Skeletal muscle cell (primary cell): ENCODE measurements at regions not wholly inside any gene's neighbourhood (a gene's known extent, or its start where the extent isn't known, plus 50 kb on each side); places are given as distances from the start of the nearest gene placed in this dataset.
"Not testable (repeated sequence)": the region's sequence is repeated elsewhere in the genome, so short reads cannot be mapped to it uniquely, and the experiment has no call there.

Experiments
- DNase-seq: peaks from one replicate; pipeline ENCODE4 v3.0.0-alpha.2; 2010; ENCODE audit warnings: low read depth
- H3K4me3 ChIP-seq: 2 replicates; pipeline ENCODE4 v1.5.1; 2011; ENCODE audit warnings: low read depth, mild to moderate bottlenecking, control low read depth, low read length, moderate library complexity

DNA sequence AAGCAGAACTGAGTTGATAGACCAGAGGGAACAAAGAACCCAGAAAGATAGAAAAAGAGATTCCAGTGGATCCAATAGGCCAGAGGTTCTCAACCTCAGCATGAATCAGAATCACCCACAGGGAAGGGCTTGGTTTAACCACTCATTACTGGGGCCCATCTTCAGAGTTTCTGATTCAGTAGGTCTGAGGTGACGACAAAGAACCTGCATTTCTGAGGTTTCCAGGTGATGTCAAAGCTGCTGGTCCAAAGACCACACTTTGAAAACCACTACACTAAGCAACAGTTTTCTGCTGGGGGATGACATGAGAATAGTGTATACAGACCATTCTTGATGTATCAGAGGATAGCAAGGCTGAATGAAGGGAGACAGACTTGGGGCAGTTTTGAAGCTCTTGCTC lies 81.5 kb upstream of the FOXN2 start:
- DNase-seq, result no peak
- H3K4me3 ChIP-seq, result no peak overlapping the region

DNA sequence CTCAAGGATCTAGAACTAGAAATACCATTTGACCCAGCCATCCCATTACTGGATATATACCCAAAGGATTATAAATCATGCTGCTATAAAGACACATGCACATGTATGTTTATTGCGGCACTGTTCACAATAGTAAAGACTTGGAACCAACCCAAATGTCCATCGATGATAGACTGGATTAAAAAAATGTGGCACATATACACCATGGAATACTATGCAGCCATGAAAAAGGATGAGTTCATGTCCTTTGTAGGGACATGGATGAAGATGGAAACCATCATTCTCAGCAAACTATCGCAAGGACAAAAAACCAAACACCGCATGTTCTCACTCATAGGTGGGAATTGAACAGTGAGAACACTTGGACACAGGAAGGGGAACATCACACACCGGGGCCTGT lies 80.7 kb upstream of the FOXN2 start:
- H3K4me3 ChIP-seq, DNase-seq: not testable (repeated sequence)

DNA sequence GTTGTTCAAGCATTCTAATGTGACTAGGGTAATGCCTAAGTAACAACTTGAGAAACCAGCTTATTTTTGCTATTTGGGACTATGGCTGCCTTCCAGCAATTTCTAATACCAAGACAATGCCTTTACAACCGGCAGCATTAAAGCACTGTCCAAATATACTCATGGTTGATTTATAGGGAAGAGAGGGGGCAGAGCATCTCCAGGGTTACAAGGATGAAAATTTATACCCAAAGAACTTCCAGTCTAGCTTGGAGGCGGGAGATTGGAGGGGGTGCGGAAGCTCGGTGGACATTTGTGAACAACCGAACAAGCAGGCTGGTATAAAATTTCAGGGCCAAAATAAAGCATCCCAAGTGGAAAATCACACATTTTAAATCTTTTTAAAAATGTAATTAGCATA lies 79.4 kb upstream of the FOXN2 start:
- DNase-seq, result no peak
- H3K4me3 ChIP-seq, result no peak overlapping the region

DNA sequence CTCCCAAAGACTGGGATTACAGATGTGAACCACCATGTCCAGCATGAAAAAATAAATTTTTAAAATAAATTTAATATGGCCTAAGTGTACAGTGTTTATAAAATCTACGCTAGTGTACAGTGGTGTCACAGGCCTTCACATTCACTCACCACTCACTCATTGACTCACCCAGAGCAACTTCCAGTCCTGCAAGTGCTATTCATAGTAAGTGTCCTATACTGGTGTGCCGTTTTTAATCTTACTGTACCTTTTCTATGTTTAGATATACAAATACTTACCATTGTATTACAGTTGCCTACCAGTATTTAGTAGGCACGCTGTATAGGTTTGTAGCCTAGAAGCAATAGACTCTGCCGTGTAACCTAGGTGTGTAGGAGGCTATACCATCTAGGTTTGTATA lies 76.1 kb upstream of the FOXN2 start:
- no peak overlapping the region for H3K4me3 ChIP-seq
- no peak for DNase-seq

DNA sequence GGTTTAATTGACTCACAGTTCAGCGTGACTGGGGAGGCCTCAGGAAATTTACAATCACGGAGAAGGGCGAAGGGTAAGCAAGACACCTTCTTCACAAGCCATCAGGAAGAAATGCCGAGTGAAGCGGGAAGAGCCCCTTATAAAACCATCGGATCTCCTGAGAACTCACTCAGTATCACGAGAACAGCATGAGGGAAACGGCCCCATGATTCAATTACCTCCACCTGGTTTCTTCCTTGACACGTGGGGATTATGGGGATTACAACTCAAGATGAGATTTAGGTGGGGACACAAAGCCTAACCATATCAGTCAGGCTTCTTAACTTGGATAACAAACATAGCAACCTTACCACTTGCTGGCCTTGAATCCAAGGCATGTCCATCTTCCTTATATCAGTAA lies 73.6 kb upstream of the FOXN2 start:
- no peak overlapping the region for H3K4me3 ChIP-seq
- no peak for DNase-seq

DNA sequence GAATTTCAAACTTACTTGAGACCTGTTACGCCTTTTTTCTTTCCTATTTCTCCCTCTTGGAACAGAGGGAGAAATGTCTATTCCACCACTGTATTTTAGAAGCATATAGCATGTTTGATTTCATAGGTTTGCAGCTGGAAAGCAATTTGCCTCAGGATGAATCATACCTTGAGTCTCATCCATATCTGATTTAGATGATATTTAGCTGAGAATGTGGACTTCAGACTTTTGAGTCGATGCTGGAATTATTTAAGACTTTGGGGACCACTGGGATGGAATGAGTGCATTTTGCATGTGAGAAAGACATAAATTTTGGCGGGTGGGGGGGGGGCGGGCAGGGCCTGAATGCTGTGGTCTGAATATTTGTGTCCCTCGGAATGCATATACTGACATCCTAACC lies 67.3 kb upstream of the FOXN2 start:
- no peak for DNase-seq
- no peak overlapping the region for H3K4me3 ChIP-seq

DNA sequence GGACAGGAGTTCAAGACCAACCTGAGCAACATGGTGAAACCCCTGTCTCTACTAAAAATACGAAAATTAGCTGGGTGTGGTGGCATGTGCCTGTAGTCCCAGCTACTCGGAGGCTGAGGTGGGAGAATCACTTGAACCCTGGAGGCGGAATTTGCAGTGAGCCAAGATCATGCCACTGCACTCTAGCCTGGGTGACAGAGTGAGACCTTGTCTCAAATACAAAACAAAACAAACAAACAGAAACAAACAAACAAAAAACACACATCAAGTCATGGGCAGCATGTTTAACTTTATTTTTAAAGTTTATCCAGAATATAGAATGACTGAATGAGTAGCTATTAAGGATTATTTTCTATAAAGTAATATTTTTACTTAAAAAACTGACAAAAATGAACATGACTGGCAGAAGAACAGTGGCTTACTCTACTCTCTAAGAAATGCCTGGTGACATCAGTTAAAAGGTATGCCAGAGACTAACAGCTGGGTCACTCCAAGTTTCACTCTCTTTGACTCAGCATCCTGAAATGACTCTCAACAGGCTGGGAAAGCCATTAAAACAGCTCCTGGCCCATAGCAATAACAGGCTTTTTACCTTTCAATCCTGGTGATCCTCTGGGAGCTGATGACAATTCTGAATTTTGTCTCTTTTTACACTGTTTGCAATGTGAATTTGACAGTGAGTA lies 66.1 kb upstream of the FOXN2 start:
- no peak overlapping the region for H3K4me3 ChIP-seq
- peak; percentile 76 for DNase-seq

DNA sequence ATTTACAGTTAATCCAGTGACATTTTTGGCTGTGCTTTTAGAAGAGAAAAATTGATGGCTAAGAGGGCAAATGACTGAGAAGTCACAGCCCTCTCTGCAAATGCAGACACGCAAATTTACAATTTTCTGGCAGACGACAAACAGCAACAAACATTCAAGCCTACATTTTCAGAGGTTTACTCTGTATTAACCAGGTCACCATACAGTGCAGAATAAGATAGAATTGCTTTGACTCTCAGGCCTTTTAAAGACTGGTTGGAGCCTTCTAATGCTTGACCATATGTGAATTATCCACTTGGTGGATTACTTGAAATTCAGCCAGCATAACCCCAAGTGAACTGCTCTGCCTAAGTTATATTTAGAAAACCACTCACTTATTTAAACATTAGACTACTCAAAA lies 65.5 kb upstream of the FOXN2 start:
- peak; percentile 23 for DNase-seq
- H3K4me3 ChIP-seq, result no peak overlapping the region

DNA sequence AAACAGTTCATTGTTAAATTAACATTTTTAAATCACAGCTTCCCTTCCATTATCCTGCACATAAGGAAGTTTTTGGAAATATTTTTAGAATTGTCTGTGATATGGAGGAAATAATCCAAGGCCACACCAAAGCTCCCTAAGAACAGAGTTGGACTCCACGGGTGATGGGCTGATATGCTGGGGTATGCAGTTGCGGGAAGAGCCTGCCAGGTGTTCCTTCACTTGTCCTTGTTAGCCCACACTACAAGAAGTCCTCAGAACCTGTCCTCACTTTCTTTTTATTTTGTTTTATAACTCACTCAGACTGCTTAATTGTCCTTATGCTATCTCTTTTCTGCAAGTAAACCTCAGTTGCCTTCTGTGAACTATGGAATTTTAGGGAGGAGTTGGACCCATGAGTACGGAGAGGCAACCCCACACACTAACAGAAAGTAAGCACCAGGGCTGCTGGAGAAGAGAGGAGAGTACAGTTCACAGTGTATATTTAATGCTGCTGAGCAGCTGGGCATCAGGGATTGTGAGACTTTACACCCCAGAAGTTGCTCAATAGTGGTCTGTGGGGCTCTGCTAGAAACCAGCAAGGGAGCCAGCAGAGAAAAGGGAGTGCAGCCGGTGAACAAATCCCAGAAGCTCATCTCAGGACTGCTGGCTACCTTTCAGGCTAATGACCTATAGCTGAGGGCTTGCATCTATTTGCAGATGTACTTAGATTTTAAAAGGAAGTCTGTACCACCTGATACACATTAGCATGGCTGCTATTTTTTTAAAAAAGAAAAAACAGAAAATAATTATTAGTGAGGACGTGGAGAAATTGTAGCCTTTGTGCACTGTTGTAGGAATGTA lies 64.6 kb upstream of the FOXN2 start:
- H3K4me3 ChIP-seq, result no peak overlapping the region
- DNase-seq, result peak; percentile 71

DNA sequence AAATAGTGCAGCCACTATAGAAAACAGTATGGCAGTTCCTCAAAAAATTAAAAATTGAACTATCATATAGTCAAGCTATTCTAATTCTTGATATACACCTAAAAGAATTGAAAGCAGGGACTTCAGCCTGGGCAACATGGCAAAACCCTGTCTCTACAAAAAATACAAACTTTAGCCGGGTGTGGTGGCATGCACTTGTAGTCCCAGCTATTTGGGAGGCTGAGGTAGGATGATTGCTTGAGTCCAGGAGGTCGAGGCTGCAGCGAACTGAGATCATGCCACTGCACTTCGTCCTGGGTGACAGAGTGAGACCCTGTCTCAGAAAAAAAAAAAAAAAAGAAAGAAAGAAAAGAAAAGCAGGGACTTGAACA lies 64.0 kb upstream of the FOXN2 start:
- no peak overlapping the region for H3K4me3 ChIP-seq
- no peak for DNase-seq

DNA sequence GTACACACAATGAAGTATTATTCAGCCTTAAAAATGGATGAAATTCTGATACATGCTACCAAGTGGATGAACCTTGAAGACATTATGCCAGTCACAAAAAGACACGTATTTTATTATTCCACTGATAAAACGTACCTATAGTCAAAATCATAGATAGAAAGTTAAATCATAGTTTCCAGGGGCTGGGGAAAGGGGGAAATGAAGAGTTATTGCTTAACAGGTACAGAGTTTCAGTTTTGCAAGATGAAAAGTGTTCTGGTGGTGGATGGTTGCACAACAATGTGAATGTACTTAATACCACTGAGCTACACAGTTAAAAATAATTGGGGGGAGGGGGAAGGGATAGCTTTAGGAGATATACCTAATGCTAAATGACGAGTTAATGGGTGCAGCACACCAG lies 63.5 kb upstream of the FOXN2 start:
- DNase-seq, result peak; percentile 39

DNA sequence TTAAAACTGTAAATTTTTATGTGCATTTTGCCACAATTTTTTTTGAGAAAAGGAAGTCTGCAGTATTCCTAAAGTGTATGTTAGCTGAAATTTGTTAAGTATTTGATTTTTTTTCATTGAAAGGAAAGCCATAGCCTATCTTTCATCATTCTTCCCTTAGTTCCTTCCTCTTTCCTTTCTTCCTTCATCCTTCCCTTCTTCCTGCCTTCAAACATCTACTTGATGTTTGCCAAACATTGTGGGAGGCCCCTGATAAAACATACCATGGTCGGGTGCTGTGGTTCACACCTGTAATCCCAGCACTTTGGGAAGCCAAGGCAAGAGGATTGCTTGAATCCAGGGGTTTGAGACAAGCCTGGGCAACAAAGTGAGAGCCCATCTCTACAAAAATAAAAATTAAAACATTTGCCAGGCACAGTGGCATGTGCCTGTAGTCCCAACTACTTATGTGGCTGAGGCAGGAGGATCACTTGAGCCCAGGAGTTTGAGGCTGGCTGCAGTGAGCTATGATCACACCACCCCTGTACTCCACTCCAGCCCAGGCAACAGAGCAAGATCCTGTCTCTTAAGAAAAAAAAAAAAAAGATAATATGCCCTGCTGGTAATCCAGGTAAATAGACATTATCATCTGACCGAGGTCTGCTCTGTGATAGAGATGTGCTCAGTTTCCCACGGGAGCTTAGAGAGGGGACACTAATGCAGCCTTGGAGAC lies 62.9 kb upstream of the FOXN2 start:
- DNase-seq, result no peak

More for the DNA sequence above, 63.5 kb upstream of the FOXN2 start:
- no peak overlapping the region for H3K4me3 ChIP-seq

DNA sequence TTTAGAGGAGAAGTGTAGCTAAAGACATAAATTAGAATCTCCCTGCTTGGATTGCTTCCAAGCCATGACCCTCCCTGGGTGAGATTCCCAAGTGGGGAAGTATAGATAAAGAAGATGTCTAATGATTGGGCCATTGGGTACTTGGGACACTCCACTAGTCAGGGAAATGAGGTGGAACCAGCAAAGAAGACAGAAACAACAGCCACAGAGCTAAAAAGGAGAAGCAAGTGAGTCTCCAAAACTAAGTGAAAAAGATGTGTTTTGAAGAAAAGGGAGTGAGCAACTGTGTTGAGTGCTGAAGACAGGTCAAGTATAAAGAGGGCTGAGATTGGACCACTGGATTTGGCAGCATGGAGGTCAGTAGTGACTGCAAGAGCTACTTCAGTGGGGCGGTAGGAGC lies 61.2 kb upstream of the FOXN2 start:
- no peak for DNase-seq
- H3K4me3 ChIP-seq, result no peak overlapping the region

More for the DNA sequence above, 62.9 kb upstream of the FOXN2 start:
- H3K4me3 ChIP-seq, result no peak overlapping the region

DNA sequence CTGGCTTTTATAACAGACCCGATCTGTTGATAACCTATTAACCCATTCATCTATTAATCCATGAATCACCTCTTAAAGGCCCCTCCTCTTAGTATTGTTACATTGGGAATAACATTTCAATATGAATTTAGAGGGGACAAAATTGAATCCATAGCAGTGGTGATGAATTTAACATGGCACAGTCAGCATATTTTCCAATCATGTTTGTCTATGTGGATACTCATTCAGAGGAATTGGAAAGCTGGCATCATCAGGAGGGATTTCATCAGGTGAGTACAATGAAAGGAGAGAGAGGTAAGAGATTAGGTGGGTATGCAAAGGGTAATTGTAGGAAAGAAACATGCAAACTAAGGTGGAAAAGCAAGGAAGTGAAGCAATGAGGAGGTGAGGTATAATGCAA lies 59.6 kb upstream of the FOXN2 start:
- no peak for DNase-seq
- H3K4me3 ChIP-seq, result no peak overlapping the region

DNA sequence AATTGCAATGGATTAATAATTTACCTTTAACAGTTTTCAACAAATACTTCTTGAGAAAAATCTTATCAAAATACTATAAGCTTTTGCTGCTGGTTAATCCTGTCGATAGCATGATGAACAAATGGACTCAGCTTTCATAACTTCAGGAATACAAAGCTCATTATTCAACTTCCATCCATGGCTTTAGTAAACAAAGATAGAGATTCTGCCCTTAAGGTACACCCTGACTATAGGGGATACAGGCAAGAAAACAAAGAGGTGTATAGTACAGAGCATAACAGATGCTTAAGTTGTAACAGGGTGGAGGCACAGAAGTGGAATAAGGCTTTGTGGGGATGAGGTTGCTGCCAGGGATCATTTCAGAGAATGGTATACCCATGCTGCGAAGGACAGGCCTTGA lies 57.0 kb upstream of the FOXN2 start:
- DNase-seq, result no peak
- H3K4me3 ChIP-seq, result no peak overlapping the region

DNA sequence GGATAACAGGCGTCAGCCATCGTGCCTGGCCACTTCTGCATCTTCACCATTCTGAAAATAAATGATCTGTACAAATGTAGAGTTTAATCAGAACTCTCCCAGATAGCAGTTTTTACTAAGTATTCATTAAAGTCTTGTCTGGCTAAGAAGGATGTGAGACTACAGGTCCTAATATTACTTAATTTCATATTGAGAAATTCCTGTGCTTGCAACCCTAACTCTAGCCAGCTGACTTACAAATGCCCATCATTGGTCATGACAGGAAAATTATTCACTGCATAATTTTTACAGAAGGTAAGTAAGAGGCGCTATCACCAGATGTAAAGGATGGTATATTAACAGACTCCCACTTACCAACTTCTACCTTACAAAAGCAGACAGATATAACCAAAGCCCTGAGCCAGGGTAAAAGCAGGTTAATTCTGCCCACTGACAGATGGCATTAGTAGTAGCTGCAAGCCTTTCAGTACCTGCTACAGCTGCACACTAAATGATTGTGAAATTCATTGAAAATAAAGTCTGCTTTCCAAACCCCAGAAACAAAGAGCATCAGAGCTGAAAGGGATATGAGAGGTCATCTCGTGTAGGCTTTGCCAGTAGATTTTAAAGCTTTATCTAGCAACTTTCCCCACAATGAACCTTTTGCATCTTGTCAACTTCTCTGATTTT lies 55.9 kb upstream of the FOXN2 start:
- no peak overlapping the region for H3K4me3 ChIP-seq
- DNase-seq, result no peak

DNA sequence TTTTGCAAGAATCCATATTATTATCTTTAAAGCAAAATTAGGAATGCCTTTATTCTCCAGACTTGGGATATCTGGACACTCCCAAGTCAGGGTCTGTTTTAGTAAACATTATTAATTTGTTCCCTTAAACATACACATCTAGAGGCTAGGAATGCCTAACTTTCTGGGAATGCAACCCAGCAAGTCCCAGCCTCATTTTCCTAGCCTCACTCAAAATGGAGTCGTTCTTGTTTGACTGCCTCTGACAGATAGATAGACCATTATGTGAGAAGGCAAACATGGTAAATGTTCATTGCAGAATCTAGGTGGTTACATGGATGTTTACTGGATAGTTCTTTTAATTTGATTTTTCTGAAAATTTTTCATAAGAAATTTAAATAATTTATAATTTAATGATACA lies 54.7 kb upstream of the FOXN2 start:
- no peak overlapping the region for H3K4me3 ChIP-seq
- no peak for DNase-seq

DNA sequence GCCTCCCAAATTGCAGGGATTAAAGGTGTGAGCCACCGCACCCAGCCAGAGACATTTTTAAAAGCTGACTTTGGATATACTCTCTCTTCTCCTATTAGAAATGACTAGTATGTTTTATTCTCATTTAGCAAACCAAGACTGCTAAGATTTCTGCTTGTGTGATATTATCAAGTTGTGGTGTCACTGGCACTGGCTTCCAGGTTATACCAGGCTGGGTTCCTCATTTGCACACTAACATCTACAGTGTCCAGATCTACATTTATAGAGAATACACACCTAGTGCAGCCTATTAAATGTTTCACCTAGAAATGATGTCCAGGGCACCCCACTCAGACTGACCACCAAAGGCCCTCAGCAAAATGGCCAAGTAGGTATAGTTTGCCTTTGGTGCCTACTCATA lies 49.9 kb upstream of the FOXN2 start:
- H3K4me3 ChIP-seq, result no peak overlapping the region
- no peak for DNase-seq
